Astrocyte of the cerebellum (primary cell): ENCODE measurements at regions not wholly inside any gene's neighbourhood (a gene's known extent, or its start where the extent isn't known, plus 50 kb on each side); places are given as distances from the start of the nearest gene placed in this dataset.

ENCODE experiments used
- DNase-seq: peaks from one replicate; pipeline ENCODE4 v3.0.0-alpha.2; 2011; ENCODE audit warnings: low read depth
- H3K4me3 ChIP-seq: 2 replicates; pipeline ENCODE4 v1.5.1; 2011; ENCODE audit warnings: mild to moderate bottlenecking, low read depth, low read length, moderate library complexity
- in situ Hi-C: cut with HindIII; loops from 2 replicates; pipeline ENCODE4 v1.10.0; 2017; ENCODE audit warnings: low sequenced_read_pairs
- TF ChIP-seq, protein P1 (sequence below): IDR thresholded peaks from 2 replicates; pipeline ENCODE4 v1.5.1; 2012; ENCODE audit warnings: low read length, low read depth, moderate library complexity, mild to moderate bottlenecking; ENCODE audit errors: missing control alignments

DNA sequence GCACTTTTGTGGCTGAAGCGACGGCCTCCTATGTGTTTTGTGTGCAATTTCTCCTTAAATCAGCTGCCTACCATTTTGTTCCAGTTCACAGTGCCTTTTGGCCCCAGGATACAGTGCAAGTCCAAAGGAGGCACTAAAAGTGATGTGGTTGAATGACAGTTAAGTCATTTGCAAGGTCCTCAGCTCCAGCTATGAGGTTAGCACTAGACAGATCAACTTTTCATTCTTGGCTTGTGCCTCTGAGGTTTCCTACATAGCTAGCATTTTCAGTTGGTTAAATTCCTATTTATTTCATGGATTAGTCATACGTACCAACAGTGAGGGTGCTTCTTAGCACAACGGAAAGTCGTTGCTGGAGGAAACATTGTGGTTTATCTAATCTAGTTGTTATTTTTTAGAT, 59.3 kb upstream of the NTPCR start:
- peak; percentile 94 for DNase-seq
- TF ChIP-seq, protein P1, sequence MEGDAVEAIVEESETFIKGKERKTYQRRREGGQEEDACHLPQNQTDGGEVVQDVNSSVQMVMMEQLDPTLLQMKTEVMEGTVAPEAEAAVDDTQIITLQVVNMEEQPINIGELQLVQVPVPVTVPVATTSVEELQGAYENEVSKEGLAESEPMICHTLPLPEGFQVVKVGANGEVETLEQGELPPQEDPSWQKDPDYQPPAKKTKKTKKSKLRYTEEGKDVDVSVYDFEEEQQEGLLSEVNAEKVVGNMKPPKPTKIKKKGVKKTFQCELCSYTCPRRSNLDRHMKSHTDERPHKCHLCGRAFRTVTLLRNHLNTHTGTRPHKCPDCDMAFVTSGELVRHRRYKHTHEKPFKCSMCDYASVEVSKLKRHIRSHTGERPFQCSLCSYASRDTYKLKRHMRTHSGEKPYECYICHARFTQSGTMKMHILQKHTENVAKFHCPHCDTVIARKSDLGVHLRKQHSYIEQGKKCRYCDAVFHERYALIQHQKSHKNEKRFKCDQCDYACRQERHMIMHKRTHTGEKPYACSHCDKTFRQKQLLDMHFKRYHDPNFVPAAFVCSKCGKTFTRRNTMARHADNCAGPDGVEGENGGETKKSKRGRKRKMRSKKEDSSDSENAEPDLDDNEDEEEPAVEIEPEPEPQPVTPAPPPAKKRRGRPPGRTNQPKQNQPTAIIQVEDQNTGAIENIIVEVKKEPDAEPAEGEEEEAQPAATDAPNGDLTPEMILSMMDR, result no peak
- in situ Hi-C loops, result no loop called here
- no peak overlapping the region for H3K4me3 ChIP-seq

DNA sequence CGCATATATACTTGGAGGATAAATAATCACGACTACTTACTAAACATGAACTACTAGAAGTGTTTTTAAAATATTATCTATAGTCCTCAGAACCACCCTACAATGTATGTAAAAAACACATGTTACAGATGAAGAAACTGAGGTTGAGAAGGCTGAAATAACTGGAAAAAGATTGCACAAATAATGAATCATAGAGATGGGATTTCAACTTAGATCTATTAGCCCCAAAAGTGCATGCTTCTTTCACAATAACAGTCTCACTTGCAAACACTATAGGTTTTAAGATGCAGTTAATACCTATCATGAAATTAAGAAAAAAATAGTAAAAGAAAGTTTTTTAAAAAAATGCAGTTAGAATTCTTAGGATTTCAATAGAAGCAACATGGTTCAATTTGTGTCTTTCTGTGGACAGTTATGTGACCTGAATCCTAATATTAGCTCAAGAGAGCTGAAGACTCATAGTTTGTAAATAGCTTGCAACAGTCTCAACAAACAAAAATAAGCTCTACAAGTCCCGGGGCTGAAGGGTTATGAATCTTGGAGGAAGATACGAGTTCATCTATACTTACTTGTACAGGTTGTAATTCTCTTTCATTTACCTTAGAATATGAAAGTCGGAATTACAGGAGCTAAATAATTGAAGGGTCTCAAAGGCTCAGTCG, 58.6 kb upstream of the NTPCR start:
- no peak for DNase-seq
- TF ChIP-seq, protein P1, result no peak
- in situ Hi-C loops, result no loop called here
- no peak overlapping the region for H3K4me3 ChIP-seq

DNA sequence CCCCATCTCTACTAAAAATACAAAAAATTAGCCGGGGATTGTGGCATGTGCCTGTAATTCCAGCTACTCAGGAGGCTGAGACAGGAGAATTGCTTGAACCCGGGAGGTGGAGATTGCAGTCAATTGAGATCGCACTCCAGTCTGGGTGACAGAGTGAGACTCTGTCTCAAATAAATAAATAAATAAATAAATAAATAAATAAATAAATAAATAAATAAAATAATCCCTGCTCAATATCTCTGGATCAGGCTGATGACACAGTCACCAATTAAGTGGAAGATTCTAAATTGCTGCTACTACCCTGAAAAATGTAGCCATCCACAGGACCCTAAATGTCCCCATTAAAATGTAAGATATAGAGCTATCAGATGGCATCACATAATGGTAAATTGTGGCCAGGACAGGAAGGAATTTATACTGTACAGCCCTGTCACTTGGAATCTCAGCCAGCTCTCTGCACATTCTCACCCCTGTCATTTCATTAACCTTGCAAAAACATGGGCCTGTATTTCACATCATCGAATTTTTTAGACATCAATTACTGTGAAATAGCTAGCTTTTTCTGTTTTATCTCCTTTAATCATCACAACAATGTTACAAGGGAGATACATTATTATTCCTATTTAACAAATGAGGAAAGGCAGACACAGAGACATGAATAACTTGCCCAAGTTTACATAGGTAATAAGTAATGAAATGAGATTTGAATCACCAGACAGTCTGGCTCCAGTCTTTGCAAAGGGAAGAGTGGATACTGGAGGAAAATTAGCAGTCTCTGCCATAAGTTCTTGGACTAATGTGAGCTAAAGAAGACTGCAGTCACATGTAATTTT, 56.7 kb upstream of the NTPCR start:
- in situ Hi-C loops, result no loop called here

DNA sequence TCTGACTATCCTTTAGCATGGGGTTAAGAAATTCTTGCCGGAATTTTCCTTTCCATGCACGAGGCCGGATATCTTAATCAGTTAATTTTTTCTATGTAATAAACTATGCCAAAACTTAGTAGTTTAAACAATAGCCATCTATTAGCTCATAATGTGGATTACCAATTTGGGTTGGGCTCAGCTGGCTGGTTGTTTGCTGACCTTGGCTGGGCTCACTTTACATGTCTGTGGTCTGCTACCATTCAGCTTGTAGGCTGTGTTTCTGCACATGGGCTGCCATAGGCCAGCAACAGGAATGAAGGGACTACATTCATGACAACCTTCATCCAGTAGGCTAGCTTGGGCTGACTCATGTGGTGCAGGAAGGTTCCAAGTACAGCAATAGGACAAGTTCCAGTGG, 56.0 kb upstream of the NTPCR start:
- no peak overlapping the region for H3K4me3 ChIP-seq
- no peak for DNase-seq
- in situ Hi-C loops, result no loop called here
- TF ChIP-seq, protein P1, result no peak

More for the DNA sequence above, 56.7 kb upstream of the NTPCR start:
- DNase-seq, result no peak
- TF ChIP-seq, protein P1, result no peak
- no peak overlapping the region for H3K4me3 ChIP-seq

DNA sequence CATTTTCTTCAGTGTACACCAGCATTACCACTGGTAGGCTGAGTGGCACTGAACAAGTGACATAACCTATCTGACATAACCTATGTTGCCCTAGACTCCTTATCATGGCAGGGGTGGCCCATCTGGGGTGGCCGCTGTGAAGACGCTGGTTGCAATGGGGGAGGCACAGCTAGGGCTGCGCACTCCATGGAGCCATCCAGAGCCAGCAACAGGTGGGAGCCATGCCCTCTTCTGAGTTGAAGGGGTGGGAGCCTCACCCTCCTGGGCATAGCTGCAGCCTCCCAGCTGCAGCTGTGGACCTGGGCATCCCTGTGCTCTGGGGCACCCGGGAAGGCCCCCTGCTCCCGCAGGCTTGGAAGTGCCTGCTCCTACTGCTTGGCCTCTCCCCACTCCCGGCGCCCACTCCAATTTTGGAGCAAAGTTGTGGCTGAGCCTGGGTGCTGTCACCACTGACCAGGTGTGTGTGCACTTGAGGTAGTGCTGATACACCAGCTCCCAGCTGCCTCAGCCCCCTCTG, 52.4 kb upstream of the NTPCR start:
- in situ Hi-C loops, result no loop called here
- DNase-seq, result no peak
- no peak overlapping the region for H3K4me3 ChIP-seq
- TF ChIP-seq, protein P1, result no peak

DNA sequence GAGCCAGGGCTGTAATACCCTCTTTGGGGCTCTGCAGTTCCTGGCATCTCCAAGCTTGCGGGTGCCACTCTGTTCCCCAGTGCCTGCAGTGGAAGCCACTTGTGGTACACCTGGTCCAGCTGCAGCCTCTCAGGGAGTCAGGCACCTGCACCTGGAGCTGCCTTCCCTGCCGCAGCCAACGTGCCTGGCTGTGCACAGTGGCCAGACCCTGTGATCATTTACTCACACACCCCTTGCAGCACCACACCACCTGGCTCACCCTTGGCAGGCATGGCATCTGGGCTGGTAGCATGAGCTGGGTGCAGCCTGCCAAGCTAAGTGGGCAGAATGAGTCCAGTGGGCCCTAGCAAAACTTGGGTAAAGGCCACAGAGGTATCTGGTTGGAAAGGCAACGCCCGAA, 51.1 kb upstream of the NTPCR start:
- DNase-seq, result no peak
- H3K4me3 ChIP-seq, result no peak overlapping the region
- in situ Hi-C loops, result no loop called here
- TF ChIP-seq, protein P1, result no peak
